CD4-positive, alpha-beta memory T cell (primary cell): ENCODE measurements at regions not wholly inside any gene's neighbourhood (a gene's known extent, or its start where the extent isn't known, plus 50 kb on each side); places are given as distances from the start of the nearest gene placed in this dataset.

Experiments
- CTCF ChIA-PET: fragments of 350-600 bp; sonication (Branson Sonifier 250); formaldehyde crosslinking; loops from one replicate; lab custom pipeline; 2021; ENCODE audit warnings: inconsistent platforms; ENCODE audit not compliant: partially characterized antibody; lab: Charles Lee
- POLR2A ChIA-PET: fragments of 350-600 bp; sonication (Branson Sonifier 250); formaldehyde crosslinking; loops from one replicate; lab custom pipeline; 2021; ENCODE audit not compliant: partially characterized antibody; lab: Charles Lee
- DNase-seq, 5 donors: peaks; one replicate each; pipeline versions ENCODE4 v3.0.0 to v3.0.0-alpha.2; 2020 to 2022; ENCODE audit warnings: mixed read lengths in 1 of 5
- H3K27ac ChIP-seq: one replicate; pipeline ENCODE4 v1.7.0; 2013; ENCODE audit warnings: low read depth, low read length
- H3K27me3 ChIP-seq: 2 replicates; pipeline ENCODE4 v1.7.0; 2013; ENCODE audit warnings: mild to moderate bottlenecking, low read length, moderate library complexity; ENCODE audit not compliant: insufficient read depth
- H3K36me3 ChIP-seq: 2 replicates; pipeline ENCODE4 v1.7.0; 2013; ENCODE audit warnings: mild to moderate bottlenecking, low read length, moderate library complexity; ENCODE audit not compliant: insufficient read depth
- H3K4me1 ChIP-seq: 2 replicates; pipeline ENCODE4 v1.7.0; 2013; ENCODE audit warnings: mild to moderate bottlenecking, low read length, moderate library complexity; ENCODE audit not compliant: insufficient read depth
- H3K4me3 ChIP-seq, 2 donors: one replicate each; pipeline ENCODE4 v1.7.0; 2013; ENCODE audit warnings: low read length in 2 of 2, mild to moderate bottlenecking in 1 of 2
- H3K9me3 ChIP-seq, 2 donors: one replicate each; pipeline ENCODE4 v1.7.0; 2013; ENCODE audit warnings: low read length in 2 of 2, control low read depth in 1 of 2; ENCODE audit not compliant: control insufficient read depth in 1 of 2
- H3K27ac Mint-ChIP-seq, 7 donors: one replicate each; pipeline ENCODE4 v1.8.0; 2020 to 2021; ENCODE audit warnings: mixed read lengths in 7 of 7, mild to moderate bottlenecking in 6 of 7, inconsistent platforms in 3 of 7, moderate library complexity in 3 of 7
- H3K27me3 Mint-ChIP-seq, 2 donors: one replicate each; pipeline ENCODE4 v1.8.0; 2020 to 2021; ENCODE audit warnings: mixed read lengths in 2 of 2
- H3K36me3 Mint-ChIP-seq, 2 donors: one replicate each; pipeline ENCODE4 v1.8.0; 2020 to 2021; ENCODE audit warnings: mixed read lengths in 2 of 2, inconsistent platforms in 1 of 2, mild to moderate bottlenecking in 1 of 2
- H3K4me1 Mint-ChIP-seq, 4 donors: one replicate each; pipeline ENCODE4 v1.8.0; 2020 to 2021; ENCODE audit warnings: mixed read lengths in 4 of 4, mild to moderate bottlenecking in 1 of 4
- H3K4me3 Mint-ChIP-seq, 8 donors: one replicate each; pipeline ENCODE4 v1.8.0; 2020 to 2021; ENCODE audit warnings: mixed read lengths in 8 of 8, mild to moderate bottlenecking in 7 of 8, moderate library complexity in 6 of 8, inconsistent platforms in 3 of 8
- H3K9me3 Mint-ChIP-seq, 8 donors: one replicate each; pipeline ENCODE4 v1.8.0; 2020 to 2021; ENCODE audit warnings: mixed read lengths in 8 of 8, mild to moderate bottlenecking in 5 of 8, inconsistent platforms in 3 of 8, moderate library complexity in 1 of 8
- intact Hi-C: fragments of 100-400 bp; cut with micrococcal nuclease; formaldehyde crosslinking; loops from one replicate; pipeline ENCODE4 v1.15.1; 2023

DNA sequence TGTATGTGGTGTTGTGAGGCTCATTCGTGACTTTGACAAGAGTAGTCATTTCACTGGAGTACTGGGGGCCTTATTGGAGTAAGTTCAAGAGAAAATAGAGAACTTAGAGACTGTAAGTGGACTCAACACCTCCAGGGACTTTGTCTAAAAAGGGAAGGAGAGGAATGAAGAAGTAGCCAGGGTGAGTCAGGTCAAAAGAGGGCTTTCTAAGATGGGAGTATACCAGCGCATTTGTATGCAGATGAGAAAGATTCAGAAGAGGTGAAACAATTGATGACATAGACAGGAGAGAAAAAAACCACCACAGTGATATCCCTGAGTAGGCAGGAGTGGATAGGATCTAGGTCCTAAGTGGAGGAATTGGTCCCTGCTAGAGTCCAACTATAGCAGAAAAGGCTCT is 246.8 kb downstream of the IKZF2 start:
- CTCF ChIA-PET: no interaction called here
- Histone ChIP-seq H3K27me3 (no peaks in the 10 kb centered on the region), H3K27ac (no peak overlapping the region), H3K9me3 (no peaks in the 10 kb centered on the region), H3K36me3 (no peaks in the 10 kb centered on the region), H3K4me3 (no peak overlapping the region), H3K4me1 (no peaks in the 10 kb centered on the region)
- H3K27ac Mint-ChIP-seq: no peak overlapping the region
- no peak overlapping the region for H3K4me3 Mint-ChIP-seq
- peaks cover 0 to 7% (median 0%) of the 10 kb centered on the region in 8 donors for H3K9me3 Mint-ChIP-seq
- H3K36me3 Mint-ChIP-seq: no peaks in the 10 kb centered on the region
- no peaks in the 10 kb centered on the region for H3K27me3 Mint-ChIP-seq
- no peaks in the 10 kb centered on the region for H3K4me1 Mint-ChIP-seq
- POLR2A ChIA-PET: no interaction called here
- intact Hi-C loops: no loop called here
- no peak for DNase-seq

DNA sequence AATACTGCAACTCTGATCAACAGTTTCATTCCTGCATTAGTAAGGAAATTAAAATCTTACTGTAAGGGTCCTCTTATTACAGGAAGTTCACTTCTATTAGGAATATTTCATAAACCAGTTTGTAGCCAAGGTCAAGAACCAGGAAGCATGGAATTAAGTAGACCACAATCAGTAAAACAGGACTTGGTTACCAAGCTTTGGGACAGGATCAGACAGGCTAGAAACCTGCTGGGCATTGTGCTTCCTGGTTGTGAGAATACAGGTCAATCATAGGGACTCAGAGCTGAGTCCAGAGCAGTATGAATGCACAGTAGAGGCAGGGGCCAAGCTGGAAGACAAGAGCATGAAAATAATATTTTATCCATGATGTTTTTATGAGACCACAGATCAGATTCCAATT is 248.0 kb downstream of the IKZF2 start:
- H3K4me3 ChIP-seq: no peak overlapping the region
- no peaks in the 10 kb centered on the region for H3K36me3 Mint-ChIP-seq
- CTCF ChIA-PET: no interaction called here

GRCh38 chr2:212902421-212902820 is 249.0 kb downstream of the IKZF2 start:
- DNase-seq: no peak
- intact Hi-C loops: no loop called here
- no peaks in the 10 kb centered on the region for H3K27me3 ChIP-seq
- peaks cover 0 to 4% (median 0%) of the 10 kb centered on the region in 8 donors for H3K9me3 Mint-ChIP-seq
- no peak overlapping the region for H3K4me3 Mint-ChIP-seq
- H3K4me1 Mint-ChIP-seq: no peaks in the 10 kb centered on the region
- H3K27ac ChIP-seq: no peak overlapping the region
- H3K9me3 ChIP-seq: no peaks in the 10 kb centered on the region
- no peak overlapping the region for H3K27ac Mint-ChIP-seq
- no peaks in the 10 kb centered on the region for H3K36me3 Mint-ChIP-seq
- no peak overlapping the region for H3K4me3 ChIP-seq
- H3K27me3 Mint-ChIP-seq: no peaks in the 10 kb centered on the region
- no peaks in the 10 kb centered on the region for H3K4me1 ChIP-seq
- no peaks in the 10 kb centered on the region for H3K36me3 ChIP-seq
- ChIA-PET POLR2A (no interaction called here), CTCF (no interaction called here)

More for the DNA sequence above, 248.0 kb downstream of the IKZF2 start:
- Histone ChIP-seq H3K27me3 (no peaks in the 10 kb centered on the region), H3K9me3 (no peaks in the 10 kb centered on the region), H3K4me1 (no peaks in the 10 kb centered on the region), H3K27ac (no peak overlapping the region), H3K36me3 (no peaks in the 10 kb centered on the region)
- Mint-ChIP-seq H3K27ac (no peak overlapping the region), H3K9me3 (peaks cover 0 to 4% (median 0%) of the 10 kb centered on the region in 8 donors), H3K27me3 (no peaks in the 10 kb centered on the region), H3K4me3 (no peak overlapping the region), H3K4me1 (no peaks in the 10 kb centered on the region)
- POLR2A ChIA-PET: no interaction called here
- no peak for DNase-seq
- intact Hi-C loops: no loop called here

GRCh38 chr2:212901604-212902275 is 249.7 kb downstream of the IKZF2 start:
- no peak overlapping the region for H3K27ac ChIP-seq
- no peaks in the 10 kb centered on the region for H3K36me3 Mint-ChIP-seq

GRCh38 chr2:212900715-212901114 is 250.7 kb downstream of the IKZF2 start:
- no peak overlapping the region for H3K4me3 ChIP-seq
- no peaks in the 10 kb centered on the region for H3K27me3 ChIP-seq
- no peaks in the 10 kb centered on the region for H3K4me1 ChIP-seq
- intact Hi-C loops: no loop called here
- H3K27me3 Mint-ChIP-seq: no peaks in the 10 kb centered on the region
- ChIA-PET CTCF (no interaction called here), POLR2A (no interaction called here)
- no peak overlapping the region for H3K27ac ChIP-seq
- H3K36me3 Mint-ChIP-seq: no peaks in the 10 kb centered on the region
- H3K9me3 Mint-ChIP-seq: peaks cover 0 to 4% (median 0%) of the 10 kb centered on the region in 8 donors
- H3K4me3 Mint-ChIP-seq: no peak overlapping the region
- DNase-seq: no peak
- no peaks in the 10 kb centered on the region for H3K36me3 ChIP-seq
- no peaks in the 10 kb centered on the region for H3K4me1 Mint-ChIP-seq
- H3K9me3 ChIP-seq: no peaks in the 10 kb centered on the region
- H3K27ac Mint-ChIP-seq: no peak overlapping the region

More at GRCh38 chr2:212901604-212902275, 249.7 kb downstream of the IKZF2 start:
- ChIA-PET CTCF (no interaction called here), POLR2A (no interaction called here)
- no peak overlapping the region for H3K4me3 ChIP-seq
- H3K4me1 ChIP-seq: no peaks in the 10 kb centered on the region
- H3K4me1 Mint-ChIP-seq: no peaks in the 10 kb centered on the region
- H3K9me3 Mint-ChIP-seq: peaks cover 0 to 4% (median 0%) of the 10 kb centered on the region in 8 donors
- H3K36me3 ChIP-seq: no peaks in the 10 kb centered on the region
- H3K4me3 Mint-ChIP-seq: no peak overlapping the region
- H3K27me3 ChIP-seq: no peaks in the 10 kb centered on the region
- DNase-seq: no peak
- H3K27ac Mint-ChIP-seq: no peak overlapping the region
- intact Hi-C loops: no loop called here
- H3K27me3 Mint-ChIP-seq: no peaks in the 10 kb centered on the region
- no peaks in the 10 kb centered on the region for H3K9me3 ChIP-seq

DNA sequence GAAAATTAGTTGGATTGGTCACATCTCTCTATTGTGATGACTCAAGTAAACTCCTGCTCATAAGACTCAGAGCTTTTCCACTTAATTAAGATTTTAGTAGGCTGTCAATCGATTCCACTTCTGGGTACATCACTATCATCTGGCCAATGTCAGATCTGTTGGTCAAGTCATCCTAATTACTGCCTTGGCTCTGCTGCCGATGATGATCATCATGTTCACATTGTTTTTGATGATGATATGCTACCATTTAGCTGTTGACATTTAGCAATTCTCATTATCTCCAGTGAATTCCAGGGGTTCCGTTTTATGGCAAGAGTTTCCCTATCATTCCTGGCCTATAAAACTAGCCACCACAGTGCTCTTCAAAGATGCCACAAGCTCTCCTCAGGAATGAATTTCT is 253.4 kb downstream of the IKZF2 start:
- H3K27me3 ChIP-seq: no peaks in the 10 kb centered on the region
- no peaks in the 10 kb centered on the region for H3K4me1 Mint-ChIP-seq
- H3K4me3 Mint-ChIP-seq: no peak overlapping the region
- no peaks in the 10 kb centered on the region for H3K27me3 Mint-ChIP-seq
- DNase-seq: no peak
- ChIA-PET CTCF (no interaction called here), POLR2A (no interaction called here)
- H3K9me3 ChIP-seq: no peaks in the 10 kb centered on the region
- H3K36me3 ChIP-seq: no peaks in the 10 kb centered on the region
- no peak overlapping the region for H3K27ac Mint-ChIP-seq
- no peaks in the 10 kb centered on the region for H3K4me1 ChIP-seq
- no peaks in the 10 kb centered on the region for H3K36me3 Mint-ChIP-seq
- H3K4me3 ChIP-seq: no peak overlapping the region
- no peak overlapping the region for H3K27ac ChIP-seq
- intact Hi-C loops: no loop called here
- H3K9me3 Mint-ChIP-seq: peaks cover 0 to 4% (median 0%) of the 10 kb centered on the region in 8 donors

DNA sequence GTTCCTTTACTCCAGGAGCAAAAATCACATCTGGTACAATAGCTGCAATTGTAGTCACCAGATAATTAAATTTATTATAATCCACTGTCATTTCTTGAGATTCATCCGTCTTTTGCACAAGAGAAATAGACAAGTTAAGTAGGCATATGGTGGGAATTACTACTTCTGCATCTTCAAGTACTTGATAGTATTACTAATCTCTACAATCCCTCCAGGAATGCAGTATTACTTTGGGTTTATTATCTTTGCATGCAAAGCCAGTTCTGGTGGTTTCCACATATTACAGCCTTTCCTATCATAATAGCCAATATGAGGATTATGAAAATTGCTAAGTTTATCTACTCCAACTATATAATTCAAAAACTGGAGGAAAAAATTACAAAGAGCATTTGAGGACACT is 254.1 kb downstream of the IKZF2 start:
- H3K4me3 Mint-ChIP-seq: no peak overlapping the region
- no peaks in the 10 kb centered on the region for H3K9me3 Mint-ChIP-seq
- no peaks in the 10 kb centered on the region for H3K27me3 ChIP-seq
- no peak overlapping the region for H3K27ac Mint-ChIP-seq
- no peak overlapping the region for H3K4me3 ChIP-seq
- no peaks in the 10 kb centered on the region for H3K27me3 Mint-ChIP-seq
- ChIA-PET CTCF (no interaction called here), POLR2A (no interaction called here)
- H3K27ac ChIP-seq: no peak overlapping the region
- H3K4me1 ChIP-seq: no peaks in the 10 kb centered on the region
- H3K36me3 ChIP-seq: no peaks in the 10 kb centered on the region
- no peaks in the 10 kb centered on the region for H3K9me3 ChIP-seq
- H3K36me3 Mint-ChIP-seq: no peaks in the 10 kb centered on the region
- no peaks in the 10 kb centered on the region for H3K4me1 Mint-ChIP-seq
- DNase-seq: no peak
- intact Hi-C loops: no loop called here
